ENCODE measurements at regions not wholly inside any gene's neighbourhood (a gene's known extent, or its start where the extent isn't known, plus 50 kb on each side); places are given as distances from the start of the nearest gene placed in this dataset.
"Not testable (repeated sequence)": the region's sequence is repeated elsewhere in the genome, so short reads cannot be mapped to it uniquely, and the experiment has no call there.

- not testable (repeated sequence) for DNase-seq (ENCODE audit: low spot score)
Measured at GRCh38 chrX:67213686-67214085, 330.1 kb upstream of the AR start.

GRCh38 chrX:67207912-67208311 is 335.9 kb upstream of the AR start:
- DNase-seq (ENCODE audit: low spot score): no peak

GRCh38 chrX:67159437-67159836 is 384.4 kb upstream of the AR start:
- DNase-seq (ENCODE audit: low spot score): no peak

GRCh38 chrX:67114635-67115034 is 429.2 kb upstream of the AR start:
- no peak for DNase-seq (ENCODE audit: low spot score)

GRCh38 chrX:67105758-67106116 is 438.1 kb upstream of the AR start:
- DNase-seq (ENCODE audit: low spot score): no peak

- no peak for DNase-seq (ENCODE audit: low spot score)
Measured at GRCh38 chrX:67104982-67105757, 438.7 kb upstream of the AR start.

GRCh38 chrX:67100031-67100884 is 443.6 kb upstream of the AR start:
- DNase-seq (ENCODE audit: low spot score): no peak

GRCh38 chrX:67094061-67094460 is 449.8 kb upstream of the AR start:
- no peak for DNase-seq (ENCODE audit: low spot score)

GRCh38 chrX:67050760-67051159 is 411.9 kb upstream of the EDA2R start:
- no peak for DNase-seq (ENCODE audit: low spot score)

GRCh38 chrX:67044866-67045265 is 406.0 kb upstream of the EDA2R start:
- no peak for DNase-seq (ENCODE audit: low spot score)

GRCh38 chrX:67044029-67044653 is 405.3 kb upstream of the EDA2R start:
- no peak for DNase-seq (ENCODE audit: low spot score)

- no peak for DNase-seq (ENCODE audit: low spot score)
Measured at GRCh38 chrX:67004451-67004850, 365.6 kb upstream of the EDA2R start.

GRCh38 chrX:66994729-66995128 is 355.9 kb upstream of the EDA2R start:
- no peak for DNase-seq (ENCODE audit: low spot score)

GRCh38 chrX:66992077-66992476 is 353.2 kb upstream of the EDA2R start:
- DNase-seq (ENCODE audit: low spot score): not testable (repeated sequence)

- no peak for DNase-seq (ENCODE audit: low spot score)
Measured at GRCh38 chrX:66988331-66988730, 349.5 kb upstream of the EDA2R start.

- DNase-seq (ENCODE audit: low spot score): no peak
Measured at GRCh38 chrX:66961665-66962064, 322.8 kb upstream of the EDA2R start.

GRCh38 chrX:66931713-66932112 is 292.8 kb upstream of the EDA2R start:
- DNase-seq (ENCODE audit: low spot score): no peak

GRCh38 chrX:66930516-66930915 is 291.6 kb upstream of the EDA2R start:
- DNase-seq (ENCODE audit: low spot score): not testable (repeated sequence)

- no peak for DNase-seq (ENCODE audit: low spot score)
Measured at GRCh38 chrX:66920296-66920695, 281.4 kb upstream of the EDA2R start.

GRCh38 chrX:66919280-66919832 is 280.5 kb upstream of the EDA2R start:
- DNase-seq (ENCODE audit: low spot score): no peak

GRCh38 chrX:66918511-66918910 is 279.6 kb upstream of the EDA2R start:
- DNase-seq (ENCODE audit: low spot score): no peak

GRCh38 chrX:66915893-66916292 is 277.0 kb upstream of the EDA2R start:
- no peak for DNase-seq (ENCODE audit: low spot score)

Measured in ureter (tissue), 1 donor.